ENCODE measurements at regions not wholly inside any gene's neighbourhood (a gene's known extent, or its start where the extent isn't known, plus 50 kb on each side); places are given as distances from the start of the nearest gene placed in this dataset.

DNA sequence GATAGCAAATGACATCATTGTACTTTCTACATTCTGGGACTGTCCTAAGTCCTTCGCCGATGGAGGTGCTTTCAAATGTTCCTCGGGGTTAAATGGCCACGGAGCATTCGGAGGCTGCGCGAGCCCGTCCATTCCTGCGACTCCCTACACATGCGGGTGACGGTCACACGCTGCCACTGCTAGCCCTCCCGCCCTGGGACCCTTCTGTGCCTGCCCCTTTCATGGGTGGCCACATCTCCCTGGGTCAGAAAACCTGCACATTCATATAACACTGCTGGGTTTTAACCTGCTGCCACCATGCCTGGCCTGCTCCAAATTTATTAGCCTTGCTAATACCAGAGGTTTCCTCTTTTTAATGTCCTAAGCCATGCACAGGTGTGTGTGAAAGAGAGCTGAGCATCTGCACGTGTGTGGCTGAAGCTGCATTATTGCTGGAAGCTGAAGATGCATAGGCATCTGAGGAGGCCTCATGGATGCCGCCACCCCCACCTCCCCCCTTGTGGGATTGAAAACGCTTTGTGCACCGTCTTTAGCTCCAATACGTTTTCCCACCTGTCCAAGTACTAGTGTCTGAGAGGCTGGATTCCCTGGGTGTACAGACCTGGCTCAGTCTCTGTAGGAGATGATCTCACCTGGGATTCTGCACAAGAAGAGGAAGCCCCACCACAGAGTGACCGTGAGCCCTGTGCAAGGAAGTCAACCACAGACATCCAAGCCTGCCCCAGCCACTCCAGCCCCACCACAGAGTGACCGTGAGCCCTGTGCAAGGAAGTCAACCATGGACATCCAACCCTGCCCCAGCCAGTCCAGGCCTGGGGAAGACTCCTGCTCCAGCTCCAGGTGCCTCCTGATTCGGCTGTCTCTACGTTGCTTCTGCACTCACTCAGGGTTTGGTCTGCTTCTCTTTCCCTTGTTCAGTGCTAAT, 626.4 kb downstream of the BRD1 start:
- Histone ChIP-seq H3K4me3 (no peak overlapping the region), H3K36me3 (no peaks in the 10 kb centered on the region), H3K27me3 (peaks cover 4% of the 10 kb centered on the region), H3K27ac (no peak overlapping the region), H3K4me1 (ENCODE audit: low read depth) (no peaks in the 10 kb centered on the region), H3K9me3 (ENCODE audit: low read depth) (no peaks in the 10 kb centered on the region)
- no peak for TF ChIP-seq CTCF (IDR thresholded peaks at IDR 0.05; ENCODE audit: low read depth, low read length)
- DNase-seq (ENCODE audit: low read depth in 1 of 2, low spot score in 1 of 2), result no peak

GRCh38 chr22:49199224-49199623, 628.4 kb downstream of the BRD1 start:
- no peak for DNase-seq (ENCODE audit: low read depth in 1 of 2, low spot score in 1 of 2)
- Histone ChIP-seq H3K27ac (no peak overlapping the region), H3K27me3 (peaks cover 4% of the 10 kb centered on the region), H3K9me3 (ENCODE audit: low read depth) (no peaks in the 10 kb centered on the region), H3K36me3 (no peaks in the 10 kb centered on the region), H3K4me3 (no peak overlapping the region), H3K4me1 (ENCODE audit: low read depth) (no peaks in the 10 kb centered on the region)
- no peak for TF ChIP-seq CTCF (IDR thresholded peaks at IDR 0.05; ENCODE audit: low read depth, low read length)

DNA sequence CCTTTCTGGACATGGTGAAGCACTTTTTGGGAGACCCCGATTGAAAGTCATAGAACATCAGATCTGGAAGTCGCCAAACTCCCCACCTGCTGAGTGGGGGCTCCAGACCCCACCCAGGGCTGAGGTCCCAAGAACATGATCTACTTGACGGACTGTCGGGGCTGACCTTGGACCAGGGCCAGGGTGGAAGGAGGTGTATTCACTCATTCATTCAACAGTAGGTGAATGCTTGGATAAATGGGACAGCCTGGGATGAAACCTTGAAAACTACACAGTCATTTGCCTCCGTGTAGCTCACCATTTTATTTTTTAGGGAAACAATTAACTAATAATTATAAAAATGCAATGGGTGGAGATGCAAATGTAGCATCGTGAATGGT, 629.0 kb downstream of the BRD1 start:
- peaks cover 4% of the 10 kb centered on the region for H3K27me3 ChIP-seq
- H3K36me3 ChIP-seq, result no peaks in the 10 kb centered on the region
- no peak for TF ChIP-seq CTCF (IDR thresholded peaks at IDR 0.05; ENCODE audit: low read depth, low read length)
- H3K4me3 ChIP-seq, result no peak overlapping the region
- no peak for DNase-seq (ENCODE audit: low read depth in 1 of 2, low spot score in 1 of 2)
- H3K27ac ChIP-seq, result no peak overlapping the region
- no peaks in the 10 kb centered on the region for H3K9me3 ChIP-seq (ENCODE audit: low read depth)
- no peaks in the 10 kb centered on the region for H3K4me1 ChIP-seq (ENCODE audit: low read depth)

- Histone ChIP-seq H3K4me1 (ENCODE audit: low read depth) (no peaks in the 10 kb centered on the region), H3K9me3 (ENCODE audit: low read depth) (no peaks in the 10 kb centered on the region), H3K4me3 (no peak overlapping the region), H3K36me3 (no peaks in the 10 kb centered on the region), H3K27ac (no peak overlapping the region), H3K27me3 (peaks cover 4% of the 10 kb centered on the region)
- TF ChIP-seq CTCF (IDR thresholded peaks at IDR 0.05; ENCODE audit: low read depth, low read length), result no peak
- no peak for DNase-seq (ENCODE audit: low read depth in 1 of 2, low spot score in 1 of 2)
Measured at GRCh38 chr22:49197986-49198704, 629.5 kb downstream of the BRD1 start.

DNA sequence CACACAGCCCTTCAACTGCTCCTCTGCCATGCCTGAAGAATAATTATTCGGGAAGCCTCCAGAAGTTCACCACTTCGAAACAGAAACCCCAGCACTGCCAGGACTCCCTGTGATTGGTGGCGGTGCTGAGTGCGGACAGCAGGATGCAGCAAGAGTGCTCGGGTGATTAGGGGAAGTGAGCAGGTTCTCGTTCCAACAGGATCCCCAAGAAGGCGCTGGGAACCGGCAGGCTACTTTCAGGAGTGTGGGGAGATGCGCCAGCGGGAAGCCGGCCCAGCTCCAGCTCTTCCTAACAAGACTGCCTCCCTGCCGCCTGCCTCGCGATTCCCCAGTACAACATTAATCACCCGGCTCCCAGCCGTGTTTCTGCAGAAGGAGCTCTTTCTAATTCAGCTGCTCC, 630.2 kb downstream of the BRD1 start:
- TF ChIP-seq CTCF (IDR thresholded peaks at IDR 0.05; ENCODE audit: low read depth, low read length), result no peak
- Histone ChIP-seq H3K36me3 (no peaks in the 10 kb centered on the region), H3K4me3 (no peak overlapping the region), H3K27me3 (peaks cover 4% of the 10 kb centered on the region), H3K27ac (no peak overlapping the region), H3K9me3 (ENCODE audit: low read depth) (no peaks in the 10 kb centered on the region), H3K4me1 (ENCODE audit: low read depth) (no peaks in the 10 kb centered on the region)
- DNase-seq (ENCODE audit: low read depth in 1 of 2, low spot score in 1 of 2), result peak in 1 of 2 donors; percentile 0
